Mesothelial cell of epicardium (in vitro differentiated cells): ENCODE measurements at regions not wholly inside any gene's neighbourhood (a gene's known extent, or its start where the extent isn't known, plus 50 kb on each side); places are given as distances from the start of the nearest gene placed in this dataset.
"Not testable (repeated sequence)": the region's sequence is repeated elsewhere in the genome, so short reads cannot be mapped to it uniquely, and the experiment has no call there.

Source experiments
- DNase-seq, 2 experiments: peaks; one replicate each; pipeline ENCODE4 v3.0.0; 2021; ENCODE audit warnings: low spot score in 2 of 2; ENCODE audit not compliant: unreplicated experiment in 2 of 2
- H3K27ac Mint-ChIP-seq: 2 replicates; pipeline ENCODE4 v1.8.0; 2021; ENCODE audit warnings: mixed read lengths
- H3K27me3 Mint-ChIP-seq: 2 replicates; pipeline ENCODE4 v1.8.0; 2021; ENCODE audit warnings: low read depth, mixed read lengths
- H3K36me3 Mint-ChIP-seq: 2 replicates; pipeline ENCODE4 v1.8.0; 2021; ENCODE audit warnings: mixed read lengths
- H3K4me1 Mint-ChIP-seq: 2 replicates; pipeline ENCODE4 v1.8.0; 2021; ENCODE audit warnings: mixed read lengths
- H3K4me3 Mint-ChIP-seq: 2 replicates; pipeline ENCODE4 v1.8.0; 2021; ENCODE audit warnings: mild to moderate bottlenecking, moderate library complexity, mixed read lengths
- H3K9me3 Mint-ChIP-seq: 2 replicates; pipeline ENCODE4 v1.8.0; 2021; ENCODE audit warnings: mixed read lengths
- TF ChIP-seq, protein P1 (sequence below): fragments of 200-600 bp; sonication (generic); IDR thresholded peaks from one replicate; pipeline ENCODE4 v1.5.0; 2021; ENCODE audit warnings: antibody characterized with exemption; ENCODE audit not compliant: unreplicated experiment

DNA sequence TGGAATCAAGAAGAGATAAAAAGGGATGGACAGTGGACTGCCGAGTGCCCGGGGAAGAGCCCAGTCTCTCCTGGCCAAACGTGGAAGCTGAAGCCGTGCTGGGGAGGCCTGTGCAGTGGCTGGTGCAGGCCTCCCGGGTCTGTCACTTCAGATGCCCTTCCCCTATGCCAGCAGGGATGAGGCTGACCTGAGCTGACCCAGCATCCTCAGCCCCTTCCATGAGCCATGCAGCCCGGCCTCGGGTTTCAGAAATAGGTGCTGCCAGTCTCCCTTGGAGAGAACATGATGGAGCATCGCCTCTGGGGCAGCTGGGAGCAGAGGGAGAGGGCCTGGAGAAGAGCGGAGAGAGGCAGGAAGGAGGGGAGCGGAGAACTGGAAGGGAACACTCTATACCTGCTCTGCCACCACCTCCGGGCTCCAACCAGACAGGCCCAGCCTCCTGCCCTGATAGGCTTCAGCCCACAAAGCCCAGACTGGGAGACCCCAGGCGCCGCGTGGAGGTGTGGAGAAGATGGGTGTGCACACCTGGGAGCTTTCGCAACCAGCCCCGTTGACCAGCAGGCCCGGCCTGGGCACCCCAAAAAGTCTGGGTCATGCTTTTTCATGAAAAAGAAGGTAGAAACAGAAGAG is 68.6 kb upstream of the PPP2R2D start:
- Mint-ChIP-seq H3K27ac (no peak overlapping the region), H3K36me3 (no peaks in the 10 kb centered on the region), H3K9me3 (peaks cover 10% of the 10 kb centered on the region), H3K27me3 (peaks cover 28% of the 10 kb centered on the region), H3K4me3 (no peak overlapping the region), H3K4me1 (no peaks in the 10 kb centered on the region)
- TF ChIP-seq, protein P1, sequence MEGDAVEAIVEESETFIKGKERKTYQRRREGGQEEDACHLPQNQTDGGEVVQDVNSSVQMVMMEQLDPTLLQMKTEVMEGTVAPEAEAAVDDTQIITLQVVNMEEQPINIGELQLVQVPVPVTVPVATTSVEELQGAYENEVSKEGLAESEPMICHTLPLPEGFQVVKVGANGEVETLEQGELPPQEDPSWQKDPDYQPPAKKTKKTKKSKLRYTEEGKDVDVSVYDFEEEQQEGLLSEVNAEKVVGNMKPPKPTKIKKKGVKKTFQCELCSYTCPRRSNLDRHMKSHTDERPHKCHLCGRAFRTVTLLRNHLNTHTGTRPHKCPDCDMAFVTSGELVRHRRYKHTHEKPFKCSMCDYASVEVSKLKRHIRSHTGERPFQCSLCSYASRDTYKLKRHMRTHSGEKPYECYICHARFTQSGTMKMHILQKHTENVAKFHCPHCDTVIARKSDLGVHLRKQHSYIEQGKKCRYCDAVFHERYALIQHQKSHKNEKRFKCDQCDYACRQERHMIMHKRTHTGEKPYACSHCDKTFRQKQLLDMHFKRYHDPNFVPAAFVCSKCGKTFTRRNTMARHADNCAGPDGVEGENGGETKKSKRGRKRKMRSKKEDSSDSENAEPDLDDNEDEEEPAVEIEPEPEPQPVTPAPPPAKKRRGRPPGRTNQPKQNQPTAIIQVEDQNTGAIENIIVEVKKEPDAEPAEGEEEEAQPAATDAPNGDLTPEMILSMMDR = no peak
- peak in 1 of 2 experiments; percentile 8 for DNase-seq

DNA sequence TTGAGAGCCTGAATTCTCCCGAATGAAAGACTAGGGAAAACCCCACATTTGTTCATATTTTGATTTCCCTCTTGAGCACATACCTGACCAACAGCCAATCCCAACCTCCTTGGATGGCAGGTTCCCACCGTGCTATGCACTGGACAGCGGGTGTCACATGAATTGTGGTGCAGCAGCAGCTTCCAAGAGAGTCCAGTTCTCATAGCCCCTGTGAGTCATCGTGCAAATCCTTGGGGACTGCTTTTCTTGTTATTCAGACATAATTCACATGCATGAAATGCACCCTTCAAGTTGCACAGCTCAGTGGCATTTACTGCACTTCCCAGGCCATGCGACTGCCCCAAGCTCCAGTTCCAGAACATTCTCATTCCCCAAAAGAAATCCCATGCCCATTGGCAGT is 67.8 kb upstream of the PPP2R2D start:
- H3K27ac Mint-ChIP-seq = no peak overlapping the region
- DNase-seq = no peak
- TF ChIP-seq, protein P1 = no peak
- no peaks in the 10 kb centered on the region for H3K36me3 Mint-ChIP-seq
- no peak overlapping the region for H3K4me3 Mint-ChIP-seq
- no peaks in the 10 kb centered on the region for H3K4me1 Mint-ChIP-seq
- peaks cover 22% of the 10 kb centered on the region for H3K27me3 Mint-ChIP-seq
- peaks cover 5% of the 10 kb centered on the region for H3K9me3 Mint-ChIP-seq

DNA sequence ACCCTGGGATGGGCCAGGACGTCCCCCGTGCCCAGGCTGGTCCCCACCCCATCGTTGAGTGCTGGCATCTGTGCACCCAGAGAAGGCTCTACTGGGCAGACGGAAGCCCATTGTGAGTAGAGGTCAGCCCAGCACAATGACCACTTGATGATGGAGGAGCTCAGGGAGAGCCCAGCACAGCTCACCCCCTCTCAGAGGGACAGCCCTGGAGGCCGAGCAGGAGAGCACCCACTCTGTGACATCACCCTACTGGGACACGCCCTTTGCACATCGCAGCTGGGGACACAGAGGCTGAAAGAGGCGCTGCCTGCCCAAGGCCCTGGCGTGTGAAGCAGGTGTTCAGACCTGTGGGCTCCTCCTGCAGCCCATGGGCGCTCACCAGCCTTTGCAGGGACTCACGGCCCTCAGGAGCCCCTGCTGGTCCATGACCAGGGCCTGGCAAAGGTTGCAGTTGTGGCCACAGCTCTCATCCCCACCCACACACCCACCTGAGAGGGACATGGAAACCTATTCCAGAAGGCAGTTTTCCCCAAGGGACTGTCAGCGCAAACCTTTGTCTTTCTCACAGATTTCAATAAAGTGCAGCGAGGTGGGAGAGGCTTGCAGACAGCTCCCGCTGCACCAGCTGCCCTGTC is 67.2 kb upstream of the PPP2R2D start:
- Mint-ChIP-seq H3K9me3 (peaks cover under 1% of the 10 kb centered on the region), H3K4me3 (no peak overlapping the region), H3K27me3 (peaks cover 17% of the 10 kb centered on the region), H3K36me3 (no peaks in the 10 kb centered on the region), H3K27ac (no peak overlapping the region), H3K4me1 (no peaks in the 10 kb centered on the region)
- DNase-seq = no peak
- TF ChIP-seq, protein P1 = no peak

DNA sequence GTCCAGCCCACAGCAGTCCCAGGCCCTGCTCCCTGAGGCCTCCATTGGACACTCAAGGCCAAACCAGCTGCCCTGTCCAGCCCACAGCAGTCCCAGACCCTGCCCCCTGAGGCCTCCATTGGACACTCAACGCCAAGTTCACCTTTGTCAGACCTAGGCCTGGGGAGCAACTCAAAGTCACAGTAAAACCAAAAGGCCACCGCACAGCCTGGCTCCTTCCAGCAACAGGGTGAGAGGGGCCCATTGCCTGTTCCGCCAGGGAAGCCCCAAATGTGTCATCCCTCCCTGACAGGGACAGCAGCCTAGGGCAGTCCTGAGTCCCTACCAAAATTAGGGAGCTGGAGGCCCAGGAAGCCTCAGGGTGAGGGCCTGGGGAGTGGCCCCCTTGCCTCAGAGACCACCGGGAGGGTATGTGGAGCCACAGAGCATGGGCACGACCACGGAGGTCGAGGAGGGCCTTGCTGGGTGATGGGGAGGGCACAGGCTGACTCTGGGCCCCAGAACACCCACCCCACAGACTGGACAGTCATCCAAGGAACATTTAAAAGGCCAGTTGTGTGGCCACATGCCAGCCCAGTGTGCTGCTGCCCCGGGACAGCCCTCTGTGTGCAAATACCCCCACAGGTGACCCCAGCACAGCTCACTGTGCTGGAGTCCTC is 66.5 kb upstream of the PPP2R2D start:
- Mint-ChIP-seq H3K4me1 (no peaks in the 10 kb centered on the region), H3K27me3 (peaks cover 13% of the 10 kb centered on the region), H3K9me3 (no peaks in the 10 kb centered on the region), H3K36me3 (no peaks in the 10 kb centered on the region), H3K27ac (no peak overlapping the region), H3K4me3 (no peak overlapping the region)
- DNase-seq = peak in 1 of 2 experiments; percentile 13
- TF ChIP-seq, protein P1 = no peak

DNA sequence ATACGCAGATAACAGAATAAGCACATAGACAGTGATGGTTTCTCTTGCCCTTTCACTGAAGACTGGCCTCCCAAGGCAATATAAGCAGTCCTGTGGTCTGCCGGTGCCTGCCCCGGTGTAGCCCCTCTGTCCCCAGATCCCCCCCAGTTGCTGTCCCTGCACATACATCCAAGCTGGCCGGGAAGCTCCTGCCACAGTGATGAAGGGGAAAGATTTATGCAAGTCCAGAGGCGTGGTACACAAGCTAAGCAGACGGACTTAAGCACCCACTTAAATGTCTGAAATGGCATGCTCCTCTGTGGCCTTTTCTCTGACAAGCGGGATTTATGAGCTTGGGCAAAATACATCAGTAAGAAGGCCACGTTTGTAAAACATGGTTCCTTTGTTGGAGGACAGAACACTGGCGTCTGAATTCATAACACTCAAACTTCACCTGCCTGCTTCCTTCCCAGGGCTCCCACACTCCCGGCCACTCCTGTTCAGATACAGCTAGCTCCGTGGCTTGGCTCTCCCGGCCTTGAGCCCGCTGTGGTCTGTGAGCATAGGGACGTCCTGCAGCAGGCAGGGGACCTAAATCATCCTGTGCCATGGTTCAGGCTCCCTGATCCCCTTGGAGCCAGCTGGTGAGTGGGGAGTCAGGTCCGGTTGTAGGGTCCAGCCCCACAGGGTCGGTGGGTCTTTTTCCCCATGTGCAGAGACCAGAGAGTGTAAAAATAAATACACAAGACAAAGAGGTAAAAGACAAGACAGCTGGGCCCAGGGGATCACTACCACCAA is 61.7 kb upstream of the PPP2R2D start:
- DNase-seq = no peak
- no peaks in the 10 kb centered on the region for H3K9me3 Mint-ChIP-seq
- H3K36me3 Mint-ChIP-seq = no peaks in the 10 kb centered on the region
- H3K27me3 Mint-ChIP-seq = peaks cover 6% of the 10 kb centered on the region
- no peak overlapping the region for H3K27ac Mint-ChIP-seq
- TF ChIP-seq, protein P1 = no peak
- no peak overlapping the region for H3K4me3 Mint-ChIP-seq
- no peaks in the 10 kb centered on the region for H3K4me1 Mint-ChIP-seq

DNA sequence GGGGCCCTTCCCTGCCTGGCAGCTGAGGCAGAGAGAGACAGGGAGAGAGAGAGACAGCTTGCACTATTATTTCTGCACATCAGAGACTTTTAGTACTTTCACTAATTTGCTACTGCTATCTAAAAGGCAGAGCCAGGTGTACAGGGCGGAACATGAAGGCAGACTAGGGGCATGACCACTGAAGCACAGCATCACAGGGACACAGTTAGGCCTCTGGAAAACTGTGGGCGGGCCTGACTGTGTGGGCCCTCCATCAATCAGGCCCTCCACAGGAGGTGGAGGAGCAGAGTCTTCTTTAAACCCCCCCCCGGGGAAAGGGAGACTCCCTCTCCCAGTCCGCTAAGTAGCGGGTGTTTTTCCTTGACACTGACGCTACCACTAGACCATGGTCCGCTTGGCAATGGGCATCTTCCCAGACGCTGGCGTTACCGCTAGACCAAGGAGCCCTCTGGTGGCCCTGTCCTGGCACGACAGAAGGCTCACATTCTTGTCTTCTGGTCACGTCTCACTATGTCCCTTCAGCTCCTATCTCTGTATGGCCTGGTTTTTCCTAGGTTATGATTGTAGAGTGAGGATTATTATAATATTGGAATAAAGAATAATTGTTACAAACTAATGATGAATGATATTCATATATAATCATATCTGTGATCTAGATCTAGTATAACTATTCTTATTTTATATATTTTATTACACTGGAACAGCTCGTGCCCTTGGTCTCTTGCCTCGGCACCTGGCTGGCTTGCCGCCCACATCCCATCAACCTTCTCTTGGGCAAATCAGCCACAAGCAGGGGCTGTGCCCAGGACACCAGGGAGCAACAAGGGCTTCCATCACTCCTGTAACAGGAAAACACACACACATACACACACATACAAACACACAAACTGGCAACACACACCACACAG is 60.7 kb upstream of the PPP2R2D start:
- not testable (repeated sequence) for H3K36me3 Mint-ChIP-seq, H3K4me3 Mint-ChIP-seq, DNase-seq, H3K4me1 Mint-ChIP-seq, H3K27ac Mint-ChIP-seq, H3K9me3 Mint-ChIP-seq, H3K27me3 Mint-ChIP-seq
